Fibroblast of skin of right quadriceps (primary cell): ENCODE measurements at regions not wholly inside any gene's neighbourhood (a gene's known extent, or its start where the extent isn't known, plus 50 kb on each side); places are given as distances from the start of the nearest gene placed in this dataset.
"Not testable (repeated sequence)": the region's sequence is repeated elsewhere in the genome, so short reads cannot be mapped to it uniquely, and the experiment has no call there.

ENCODE experiments used
- DNase-seq: peaks from one replicate; pipeline ENCODE4 v3.0.0-alpha.2; 2013

DNA sequence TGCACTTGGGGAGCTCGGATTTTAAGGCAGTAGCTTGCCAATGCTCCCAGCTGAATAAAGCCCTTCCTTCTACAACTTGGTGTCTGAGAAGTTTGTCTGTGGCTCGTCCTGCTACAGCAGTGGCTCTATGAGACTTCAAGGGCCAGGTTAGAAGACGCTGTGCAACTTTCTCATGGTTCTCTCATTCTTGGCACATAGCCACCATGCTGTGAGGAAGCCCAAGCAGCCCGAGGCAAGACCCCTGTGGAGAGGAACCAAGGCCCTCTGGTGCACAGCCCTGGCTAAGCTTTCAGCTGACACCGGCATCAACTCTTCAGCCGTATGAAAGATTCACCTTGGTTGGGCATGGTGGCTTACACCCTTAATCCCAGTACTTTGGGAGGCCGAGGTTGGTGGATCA lies 116.9 kb upstream of the EEF2KMT start:
- DNase-seq = no peak

DNA sequence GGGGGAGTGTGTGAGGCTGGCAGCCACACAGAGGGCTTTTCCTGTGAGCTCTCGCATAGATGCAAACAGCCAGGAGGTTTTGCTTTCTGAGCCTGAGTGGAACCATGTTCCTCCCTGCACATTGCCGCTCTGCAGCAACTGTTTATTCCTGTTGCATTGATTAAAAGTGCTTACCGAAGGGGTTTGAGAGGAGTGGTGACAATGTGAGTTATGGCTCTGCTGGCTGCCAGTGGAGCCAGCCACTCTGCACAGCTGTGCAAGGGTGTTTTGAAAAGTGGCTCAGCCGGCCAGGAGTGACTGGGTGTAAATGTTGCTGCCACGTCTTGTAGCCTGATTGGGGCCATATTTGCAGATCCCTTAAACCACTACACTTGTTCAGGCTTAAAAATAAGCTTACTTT lies 114.9 kb upstream of the EEF2KMT start:
- not testable (repeated sequence) for DNase-seq

DNA sequence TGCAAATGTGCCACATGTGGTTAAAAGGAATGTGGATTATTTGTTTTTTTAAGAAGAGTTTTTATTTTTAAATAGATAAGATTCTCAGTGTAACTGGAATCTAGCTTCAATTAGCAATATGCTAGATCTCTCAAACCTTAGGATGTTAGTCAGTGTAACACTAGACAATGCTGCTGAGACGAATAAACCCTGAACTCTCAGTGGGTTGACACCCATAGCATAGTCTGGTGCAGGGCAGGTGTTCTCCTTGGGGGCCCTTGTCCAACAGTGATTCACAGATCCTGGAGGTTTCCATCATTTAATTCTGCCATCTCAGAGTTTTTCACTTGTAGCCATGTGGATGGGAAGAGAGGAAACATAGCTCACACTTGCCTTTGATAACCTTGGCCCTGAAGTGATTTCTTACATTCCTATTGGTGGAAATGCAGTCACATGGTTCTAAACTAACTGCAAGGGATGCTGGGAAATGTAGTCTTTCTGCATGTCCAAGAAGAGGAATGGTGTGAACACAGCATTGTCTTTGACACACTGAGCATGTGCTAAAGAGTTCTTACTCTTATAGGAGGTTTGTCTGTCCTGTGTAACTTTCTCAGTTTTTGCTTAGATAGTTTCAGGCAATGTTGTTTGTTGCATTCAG lies 110.4 kb upstream of the EEF2KMT start:
- not testable (repeated sequence) for DNase-seq

DNA sequence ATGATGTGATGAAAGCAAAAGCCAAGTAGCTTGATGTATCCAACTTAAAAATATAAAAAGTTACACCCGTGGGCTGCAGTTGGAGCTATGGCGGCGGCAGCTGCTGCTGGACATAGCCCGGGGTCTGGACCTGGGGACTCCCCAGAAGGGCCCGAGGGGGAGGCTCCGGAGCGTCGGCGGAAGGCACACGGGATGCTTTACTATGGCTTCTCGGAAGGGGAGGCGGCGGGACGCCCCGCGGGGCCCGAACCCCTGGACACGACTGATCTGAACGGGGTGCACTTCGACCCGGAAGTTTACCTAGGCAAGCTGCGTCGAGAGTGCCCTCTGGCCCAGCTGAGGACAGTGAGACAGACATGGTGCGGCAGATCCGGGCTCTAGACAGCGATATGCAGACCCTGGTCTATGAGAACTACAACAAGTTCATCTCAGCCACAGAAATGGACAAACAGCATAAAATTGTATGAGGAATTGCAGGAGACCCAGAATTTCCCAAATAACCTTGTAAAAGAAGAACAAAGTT lies 109.5 kb upstream of the EEF2KMT start:
- no peak for DNase-seq

DNA sequence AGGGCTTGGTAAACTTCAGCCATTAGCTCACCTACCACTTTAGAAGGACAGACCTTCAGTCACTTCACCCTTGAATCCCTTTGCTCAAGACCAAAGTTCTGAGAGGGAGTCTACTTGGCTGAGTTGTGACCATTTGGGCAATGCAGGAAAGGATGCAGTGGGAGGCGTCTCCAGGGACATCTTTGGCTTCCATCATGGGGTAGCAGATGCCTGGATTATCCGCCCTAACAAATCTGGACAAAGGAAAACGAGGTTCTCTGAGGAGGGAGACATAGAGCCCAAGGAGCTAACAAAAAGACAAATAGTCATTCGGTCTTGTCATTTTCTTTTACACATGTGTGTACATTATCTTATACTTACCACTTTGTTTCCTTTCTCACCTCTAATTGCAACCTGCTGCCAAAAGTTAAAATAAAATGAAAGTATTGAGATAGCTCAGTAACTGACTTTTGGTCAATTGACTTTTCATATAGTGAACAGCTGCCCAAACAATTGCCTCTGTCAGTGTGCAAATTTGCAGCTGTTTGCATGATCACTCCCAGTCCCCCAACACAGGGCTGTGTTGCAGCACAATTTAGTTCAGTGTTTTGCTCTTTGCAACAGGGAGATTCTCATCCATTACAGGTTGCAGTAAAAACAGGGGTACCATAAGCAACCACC lies 108.9 kb upstream of the EEF2KMT start:
- no peak for DNase-seq

DNA sequence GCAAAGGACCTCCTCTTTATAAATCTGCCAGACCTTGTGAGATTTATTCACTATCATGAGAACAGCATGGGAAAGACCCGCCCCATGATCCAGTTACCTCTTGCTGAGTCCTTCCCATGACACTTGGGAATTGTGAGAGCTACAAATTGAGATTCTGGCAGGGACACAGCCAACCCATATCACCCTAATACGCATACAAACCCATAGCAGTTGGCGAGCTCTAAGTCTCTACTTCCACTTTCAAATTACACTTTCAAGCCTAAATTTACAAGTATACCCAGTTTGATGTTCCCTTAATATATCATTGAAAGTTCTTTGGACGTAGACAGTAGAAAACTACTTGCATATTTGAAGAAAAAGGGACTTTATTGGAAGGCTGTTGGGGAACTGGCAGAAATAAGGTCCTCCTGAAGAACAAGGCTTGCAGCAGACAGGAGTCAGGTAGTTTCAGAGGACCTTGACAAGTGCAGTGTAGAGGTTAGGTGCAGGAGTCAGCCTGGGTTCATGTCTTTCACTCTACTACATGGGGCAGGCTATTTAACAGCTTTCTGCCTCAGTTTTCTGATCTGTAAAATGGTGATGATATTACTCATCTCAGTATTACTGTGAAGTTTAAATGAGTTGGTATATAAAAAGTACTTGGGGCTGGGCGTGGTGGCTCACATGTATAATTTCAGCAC lies 107.9 kb upstream of the EEF2KMT start:
- DNase-seq = no peak

DNA sequence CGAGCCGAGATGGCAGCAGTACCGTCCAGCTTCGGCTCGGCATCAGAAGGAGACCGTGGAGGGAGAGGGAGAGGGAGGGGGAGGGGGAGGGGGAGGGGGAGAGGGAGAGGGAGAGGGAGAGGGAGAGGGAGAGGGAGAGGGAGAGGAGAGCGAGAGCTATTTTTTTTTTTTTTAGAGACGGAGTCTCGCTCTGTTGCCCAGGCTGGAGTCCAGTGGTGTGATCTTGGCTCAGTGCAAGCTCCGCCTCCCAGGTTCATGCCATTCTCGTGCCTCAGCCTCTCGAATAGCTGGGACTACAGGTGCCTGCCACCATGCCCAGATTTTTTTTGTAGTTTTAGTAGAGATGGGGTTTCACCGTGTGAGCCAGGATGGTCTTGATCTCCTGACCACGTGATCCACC lies 106.1 kb upstream of the EEF2KMT start:
- DNase-seq = not testable (repeated sequence)

DNA sequence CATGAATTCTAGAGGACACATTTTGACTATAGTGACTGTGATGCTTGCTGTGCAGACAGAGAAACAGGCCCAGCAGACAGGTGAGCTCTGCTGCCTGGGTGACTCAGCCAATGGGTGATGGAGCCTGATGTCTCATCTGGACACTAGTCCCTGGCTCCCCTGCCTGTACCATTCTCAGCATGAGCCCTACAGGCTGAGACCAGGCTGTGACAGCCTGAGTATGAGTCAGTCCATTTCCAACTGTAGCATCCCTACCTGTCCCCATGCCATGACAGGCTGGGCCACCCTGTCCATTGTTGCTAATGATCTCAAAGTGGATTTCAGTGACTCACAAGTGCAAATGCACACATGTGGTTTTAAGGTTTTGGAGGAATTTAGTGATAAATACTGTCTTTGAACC lies 102.5 kb upstream of the EEF2KMT start:
- DNase-seq = no peak

DNA sequence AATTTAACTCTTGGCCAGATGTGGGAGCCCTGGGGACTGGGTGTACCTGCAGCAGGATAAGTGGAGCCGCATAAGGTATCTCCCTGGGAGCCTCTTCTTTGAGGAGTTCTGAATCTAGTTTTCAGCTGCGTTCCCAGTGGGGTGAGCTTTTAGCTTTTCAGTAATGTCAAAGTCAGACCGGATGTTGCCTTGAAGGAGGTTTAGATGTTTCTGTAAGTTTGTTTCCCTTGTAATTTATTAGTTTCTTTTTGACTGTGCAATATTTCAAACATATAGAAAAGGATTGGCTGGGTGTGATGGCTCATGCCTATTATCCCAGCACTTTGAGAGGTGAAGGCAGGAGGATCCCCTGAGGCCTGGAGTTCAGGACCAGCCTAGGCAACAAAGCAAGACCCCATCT lies 98.6 kb upstream of the EEF2KMT start:
- no peak for DNase-seq

DNA sequence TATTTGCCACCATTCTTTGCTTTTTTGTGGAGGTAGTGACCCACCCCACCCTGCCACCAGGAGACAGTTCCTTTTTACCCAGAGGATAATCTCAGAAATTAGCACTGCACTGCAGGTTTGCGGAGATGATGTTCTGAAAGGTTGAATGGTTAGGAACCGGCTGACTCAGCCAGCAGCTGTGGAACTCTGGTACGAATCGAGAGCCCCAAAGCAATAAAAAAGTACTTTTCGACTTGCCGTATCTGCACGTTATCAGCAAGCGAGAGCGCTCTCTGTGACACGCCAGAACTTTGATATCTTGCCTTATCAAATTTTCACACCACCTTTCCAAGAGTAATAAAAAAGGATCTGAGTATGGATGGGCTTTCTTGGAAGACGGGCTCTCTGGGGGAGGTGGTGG lies 96.3 kb upstream of the EEF2KMT start:
- no peak for DNase-seq

DNA sequence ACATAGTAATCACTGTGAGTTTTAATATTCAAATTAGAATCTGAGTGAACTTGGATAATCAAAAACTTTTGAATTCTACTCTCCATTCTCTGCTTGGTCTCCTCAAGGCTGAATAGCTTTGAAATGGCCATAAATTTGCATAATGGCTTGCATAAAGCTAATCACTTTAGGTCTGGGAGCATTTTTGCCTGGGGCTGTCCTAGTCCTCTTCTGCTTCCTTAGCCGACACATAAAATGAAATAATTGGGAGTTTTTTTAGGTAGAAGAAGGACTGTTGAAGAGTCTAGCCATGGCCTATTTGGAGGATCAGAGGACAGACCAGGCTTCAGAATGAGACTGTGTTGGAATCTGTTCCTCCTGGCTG lies 91.4 kb upstream of the EEF2KMT start:
- no peak for DNase-seq

DNA sequence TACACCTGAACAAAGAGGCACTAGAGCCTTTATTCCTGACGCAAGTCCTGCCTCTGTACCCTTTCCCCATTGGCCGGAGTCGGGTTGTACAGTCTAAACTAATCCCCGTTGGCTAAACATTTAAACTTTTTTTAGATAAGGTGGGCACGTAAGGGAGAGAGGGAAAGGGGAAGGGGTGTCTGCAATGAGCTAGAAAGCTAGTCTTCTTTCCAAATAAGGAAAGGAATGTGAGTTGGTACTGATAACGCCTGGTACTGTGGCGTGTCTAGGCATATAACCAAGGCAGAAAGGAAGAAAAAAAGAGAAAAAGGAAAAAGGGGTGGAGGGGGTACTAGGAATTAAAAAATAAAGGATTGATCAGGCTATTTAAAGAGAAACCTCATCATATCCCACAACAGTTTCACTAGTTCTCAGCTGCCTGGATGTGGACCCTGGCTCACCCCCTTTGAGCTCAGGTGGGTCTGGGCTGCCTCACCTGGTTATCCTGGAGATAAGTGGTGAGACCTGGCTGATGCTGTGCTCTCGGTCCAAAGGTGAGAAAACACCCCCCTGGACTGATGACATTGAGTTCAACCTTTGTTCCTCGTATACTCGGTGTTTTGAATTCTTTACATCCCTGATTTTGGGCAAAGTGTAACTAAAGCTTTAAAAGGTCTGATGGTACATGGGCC lies 90.9 kb upstream of the EEF2KMT start:
- no peak for DNase-seq

DNA sequence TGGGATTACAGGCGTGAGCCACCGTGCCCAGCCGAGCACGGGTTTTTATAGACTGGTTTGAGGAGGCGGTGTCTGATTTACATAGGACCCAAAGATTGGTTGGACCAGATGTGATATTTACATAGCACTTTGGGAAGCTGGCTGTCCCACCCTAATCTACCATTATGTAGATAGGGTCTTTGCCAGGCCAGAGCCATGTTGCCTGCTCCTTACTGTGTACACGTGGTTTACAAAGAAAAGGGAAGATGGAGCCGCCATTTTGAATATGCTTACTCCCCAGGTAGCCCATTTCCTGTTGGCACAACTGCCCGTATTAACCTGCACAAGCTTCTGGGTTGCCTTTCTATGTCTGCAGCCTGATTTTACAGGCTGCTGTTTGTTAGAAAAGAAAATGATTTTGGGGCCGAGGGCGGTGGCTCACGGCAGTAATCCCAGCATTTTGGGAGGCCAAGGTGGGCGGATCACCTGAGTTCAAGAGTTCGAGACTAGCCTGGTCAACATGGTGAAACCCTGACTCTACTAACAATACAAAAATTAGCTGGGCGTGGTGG lies 89.9 kb upstream of the EEF2KMT start:
- no peak for DNase-seq

DNA sequence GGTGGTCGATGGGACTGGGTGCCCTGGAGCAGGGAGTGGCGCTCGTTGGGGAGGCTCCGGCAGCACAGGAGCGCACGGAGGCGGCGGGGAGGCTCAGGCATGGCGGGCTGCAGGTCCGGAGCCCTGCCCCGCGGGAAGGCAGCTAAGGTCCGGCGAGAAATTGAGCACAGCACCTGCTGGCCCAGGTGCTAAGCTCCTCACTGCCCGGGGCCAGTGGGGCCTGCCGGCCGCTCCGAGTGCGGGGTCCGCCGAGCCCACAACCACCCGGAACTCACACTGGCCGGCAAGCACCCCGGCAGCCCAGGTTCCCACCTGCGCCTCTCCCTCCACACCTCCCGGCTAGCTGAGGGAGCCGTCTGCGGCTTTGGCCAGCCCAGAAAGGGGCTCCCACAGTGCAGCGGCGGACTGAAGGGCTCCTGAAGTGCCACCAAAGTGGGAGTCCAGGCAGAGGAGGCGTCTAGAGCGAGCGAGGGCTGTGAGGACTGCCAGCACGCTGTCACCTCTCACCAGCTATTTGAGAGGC lies 88.8 kb upstream of the EEF2KMT start:
- no peak for DNase-seq

DNA sequence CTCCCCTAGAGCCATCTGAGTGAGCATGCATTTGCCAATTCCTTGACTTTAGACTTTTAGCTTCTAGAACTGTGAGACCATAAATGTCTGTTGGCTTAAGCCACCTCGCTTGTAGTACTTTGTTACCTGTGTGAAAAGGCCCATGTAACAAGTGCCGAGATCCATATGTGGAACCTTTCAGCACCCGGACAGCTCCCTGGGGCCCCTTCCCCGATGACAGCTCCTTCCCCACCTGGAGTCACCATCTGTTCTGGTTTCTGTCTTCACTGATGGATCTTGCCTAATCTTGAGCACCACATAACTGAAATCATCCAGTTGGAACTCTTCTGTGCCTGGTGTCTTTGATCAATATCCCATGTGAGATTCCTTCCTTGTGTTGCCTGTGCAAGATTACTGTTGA lies 78.9 kb upstream of the EEF2KMT start:
- no peak for DNase-seq

DNA sequence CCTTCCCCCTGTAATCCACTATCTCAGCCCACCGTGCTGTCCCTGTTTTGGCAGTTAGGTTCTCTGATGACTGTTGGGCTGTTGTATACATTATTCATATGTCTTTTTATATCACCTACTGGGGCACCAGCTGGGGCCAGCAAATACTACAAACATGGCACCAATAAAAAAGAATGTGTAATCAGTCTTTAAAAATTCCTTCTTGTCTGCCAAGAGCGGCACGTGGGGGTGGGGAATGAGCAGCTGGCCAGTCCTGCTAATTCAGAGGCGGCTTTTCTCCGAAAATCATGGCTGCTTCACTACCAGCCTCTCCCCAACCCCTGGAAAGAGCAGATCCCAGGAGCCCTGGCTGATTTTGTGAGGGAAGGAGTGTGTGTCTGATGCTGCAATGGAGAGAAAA lies 77.7 kb upstream of the EEF2KMT start:
- DNase-seq = no peak

DNA sequence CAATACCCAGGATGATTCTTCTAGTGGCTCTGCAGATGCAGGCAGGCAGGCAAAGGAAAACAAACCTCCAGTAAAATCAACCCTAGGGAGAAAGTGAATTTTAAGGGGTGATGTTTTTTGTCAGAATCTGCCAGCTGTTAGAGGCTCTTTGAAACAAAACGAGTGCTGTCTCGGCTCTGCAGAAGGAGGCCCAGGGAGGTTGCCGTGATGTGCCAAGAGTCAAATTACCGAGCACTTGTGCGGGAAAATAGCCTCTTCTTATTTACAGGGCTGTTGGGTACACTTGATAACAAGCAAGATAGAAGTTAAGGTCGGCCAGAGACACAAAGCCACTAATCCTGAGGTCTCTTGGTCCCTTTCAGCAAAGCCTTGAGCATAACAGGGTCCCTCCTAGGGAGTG lies 68.9 kb upstream of the EEF2KMT start:
- DNase-seq = no peak

DNA sequence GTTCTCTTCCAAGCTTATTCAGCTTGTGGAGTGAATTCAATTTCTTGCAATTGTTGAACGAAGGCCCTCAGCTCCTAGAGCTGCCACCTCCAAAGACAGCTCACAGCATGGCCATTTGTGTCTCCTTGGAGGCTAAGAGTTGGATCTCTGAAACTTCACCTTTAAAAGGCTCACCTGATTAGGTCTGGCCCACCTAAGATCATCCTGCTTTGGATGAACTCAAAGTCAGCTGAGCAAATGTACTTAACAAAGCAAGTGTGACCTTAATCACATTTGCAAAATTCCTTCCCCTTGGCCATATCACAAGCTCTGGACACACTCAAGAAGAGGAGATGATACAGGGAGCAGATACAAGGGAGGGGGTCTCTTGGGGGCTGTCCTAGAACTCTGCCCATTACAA lies 67.8 kb upstream of the EEF2KMT start:
- not testable (repeated sequence) for DNase-seq

DNA sequence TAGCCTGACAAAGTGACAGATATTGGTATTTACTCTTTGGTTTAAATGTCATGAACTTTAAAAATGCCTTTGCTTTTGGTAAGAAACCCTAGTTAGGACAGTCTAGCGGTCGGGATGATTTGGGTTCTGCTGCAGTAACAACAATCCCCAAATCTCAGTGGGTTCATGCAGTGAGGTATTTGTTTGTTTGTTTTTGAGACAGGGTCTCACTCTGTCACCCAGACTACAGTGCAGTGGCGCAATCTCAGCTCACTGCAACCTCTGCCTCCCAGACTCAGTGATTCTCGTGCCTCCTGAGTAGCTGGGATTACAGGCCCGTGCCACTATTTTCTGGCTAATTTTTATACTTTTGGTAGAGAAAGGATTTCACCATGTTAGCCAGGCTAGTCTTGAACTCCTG lies 65.2 kb upstream of the EEF2KMT start:
- DNase-seq = not testable (repeated sequence)

DNA sequence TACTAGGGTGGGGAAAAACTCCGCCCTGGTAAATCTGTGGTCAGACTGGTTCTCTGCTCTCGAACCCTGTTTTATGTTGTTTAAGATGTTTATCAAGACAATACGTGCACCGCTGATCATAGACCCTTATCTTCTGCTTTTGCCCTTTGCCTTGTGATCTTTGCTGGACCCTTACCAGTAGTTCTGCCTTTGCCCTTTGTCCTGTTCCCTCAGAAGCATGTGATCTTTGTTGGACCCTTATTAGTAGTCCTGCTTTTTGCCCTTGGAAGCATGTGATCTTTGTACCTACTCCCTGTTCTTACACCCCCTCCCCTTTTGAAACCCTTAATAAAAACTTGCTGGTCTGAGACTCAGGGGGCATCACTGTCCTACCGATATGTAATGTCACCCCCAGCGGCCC lies 64.3 kb upstream of the EEF2KMT start:
- DNase-seq = not testable (repeated sequence)

DNA sequence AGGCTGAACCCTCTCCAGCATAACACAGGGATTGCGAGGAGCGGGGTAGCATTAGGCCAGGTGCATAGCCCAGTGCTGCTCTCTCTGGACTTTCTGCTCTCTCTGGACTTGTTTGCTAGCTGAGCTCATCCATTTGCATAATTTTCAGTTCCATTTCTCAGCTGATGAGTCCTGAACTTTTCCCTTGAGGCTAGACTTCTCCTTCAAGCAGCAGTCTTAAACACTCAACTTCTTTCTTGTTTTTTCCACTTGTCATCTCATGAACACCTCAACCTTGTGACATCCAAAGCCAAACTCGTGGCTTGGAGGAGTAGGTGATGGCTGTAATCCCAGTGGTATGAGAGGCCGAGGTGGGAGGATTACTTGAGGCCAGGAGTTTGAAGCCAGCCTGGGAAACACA lies 62.4 kb upstream of the EEF2KMT start:
- DNase-seq = not testable (repeated sequence)

DNA sequence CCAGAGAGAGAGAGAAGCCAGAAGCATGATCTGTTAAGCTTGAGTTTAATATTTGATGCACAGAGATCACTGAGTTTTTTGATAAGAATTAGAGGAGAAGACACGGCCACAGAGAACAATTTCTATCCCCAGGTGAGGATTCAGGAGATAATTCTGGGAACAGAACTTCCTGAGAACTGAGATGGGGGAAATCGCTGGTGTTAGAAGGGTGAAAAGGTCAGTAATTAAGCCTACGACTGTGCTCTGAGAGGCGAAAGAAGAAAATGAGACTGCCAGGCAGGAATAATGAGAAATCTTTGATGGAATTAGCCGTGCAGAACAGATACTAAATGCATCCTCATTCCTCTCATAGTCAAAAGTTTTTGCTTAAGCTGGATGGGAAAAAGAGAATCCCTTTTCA lies 61.9 kb upstream of the EEF2KMT start:
- DNase-seq = not testable (repeated sequence)

DNA sequence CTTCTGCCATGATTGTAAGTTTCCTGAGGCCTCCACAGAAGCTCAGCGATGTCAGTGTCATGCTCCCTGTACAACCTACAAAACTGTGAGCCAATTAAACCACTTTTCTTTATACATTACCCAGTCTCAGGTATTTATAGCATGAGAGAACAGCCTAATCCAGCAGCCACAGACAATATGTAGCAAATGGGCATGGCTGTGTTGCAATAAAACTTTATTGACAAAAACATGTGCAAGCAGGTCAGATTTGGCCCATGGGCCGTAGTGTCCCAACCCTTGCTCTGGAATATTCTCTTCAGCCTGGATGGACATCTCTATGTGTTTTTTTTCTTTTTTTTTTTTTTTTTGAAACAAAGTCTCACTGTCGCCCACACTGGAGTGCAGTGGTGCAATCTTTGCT lies 60.9 kb upstream of the EEF2KMT start:
- DNase-seq = no peak
